ENCODE measurements at regions not wholly inside any gene's neighbourhood (a gene's known extent, or its start where the extent isn't known, plus 50 kb on each side); places are given as distances from the start of the nearest gene placed in this dataset.

- Histone ChIP-seq H3K36me3 (ENCODE audit: control insufficient read depth in 2 of 2, extremely low read depth in 1 of 2, insufficient read depth in 2 of 2, low read length in 2 of 2) (no peaks in the 10 kb centered on the region), H4K20me1 (replicated peaks; ENCODE audit: control insufficient read depth, extremely low read depth, insufficient read depth, low read length) (no peaks in the 10 kb centered on the region), H3K9ac (replicated peaks; ENCODE audit: extremely low read depth, insufficient read depth, low read length) (no peak overlapping the region), H3K4me3 (replicated peaks in 1 of 3; ENCODE audit: insufficient read depth in 1 of 3, low read depth in 1 of 3, low read length in 3 of 3) (no peak overlapping the region), H2AFZ (ENCODE audit: low read depth, low read length) (no peak overlapping the region), H3K4me2 (ENCODE audit: insufficient read depth, low read length) (no peak overlapping the region), H3K27ac (ENCODE audit: insufficient read depth, low read depth, low read length) (no peak overlapping the region), H3K27me3 (ENCODE audit: control insufficient read depth in 2 of 2, insufficient read depth in 2 of 2, low read length in 2 of 2) (peaks cover 0 to 3% of the 10 kb centered on the region in 2 experiments), H3K79me2 (ENCODE audit: control insufficient read depth, insufficient read depth, low read length) (no peaks in the 10 kb centered on the region), H3K9me3 (replicated peaks; ENCODE audit: control insufficient read depth, insufficient read depth, low read length) (no peaks in the 10 kb centered on the region), H3K4me1 (ENCODE audit: control insufficient read depth, extremely low read depth, insufficient read depth, low read length) (no peaks in the 10 kb centered on the region), H3K9me1 (replicated peaks; ENCODE audit: control insufficient read depth, extremely low read depth, insufficient read depth, low read length) (no peaks in the 10 kb centered on the region)
- ChIA-PET CTCF (no interaction called here), POLR2A (no interaction called here)
- FAIRE-seq (no peak), DNase-seq (ENCODE audit: low read depth, low spot score) (no peak)
- intact Hi-C loops (cut with micrococcal nuclease): no loop called here
- dilution Hi-C loops (cut with MboI; ENCODE audit: extremely low pct_ligation_motif_present, low sequenced_read_pairs): no loop called here
- no TSS peak for BruUV-seq (replicated peaks)
- TF ChIP-seq FOS (IDR thresholded peaks at IDR 0.05; ENCODE audit: borderline replicate concordance, insufficient read depth, low read length): no peak
- TF ChIP-seq, protein P1, sequence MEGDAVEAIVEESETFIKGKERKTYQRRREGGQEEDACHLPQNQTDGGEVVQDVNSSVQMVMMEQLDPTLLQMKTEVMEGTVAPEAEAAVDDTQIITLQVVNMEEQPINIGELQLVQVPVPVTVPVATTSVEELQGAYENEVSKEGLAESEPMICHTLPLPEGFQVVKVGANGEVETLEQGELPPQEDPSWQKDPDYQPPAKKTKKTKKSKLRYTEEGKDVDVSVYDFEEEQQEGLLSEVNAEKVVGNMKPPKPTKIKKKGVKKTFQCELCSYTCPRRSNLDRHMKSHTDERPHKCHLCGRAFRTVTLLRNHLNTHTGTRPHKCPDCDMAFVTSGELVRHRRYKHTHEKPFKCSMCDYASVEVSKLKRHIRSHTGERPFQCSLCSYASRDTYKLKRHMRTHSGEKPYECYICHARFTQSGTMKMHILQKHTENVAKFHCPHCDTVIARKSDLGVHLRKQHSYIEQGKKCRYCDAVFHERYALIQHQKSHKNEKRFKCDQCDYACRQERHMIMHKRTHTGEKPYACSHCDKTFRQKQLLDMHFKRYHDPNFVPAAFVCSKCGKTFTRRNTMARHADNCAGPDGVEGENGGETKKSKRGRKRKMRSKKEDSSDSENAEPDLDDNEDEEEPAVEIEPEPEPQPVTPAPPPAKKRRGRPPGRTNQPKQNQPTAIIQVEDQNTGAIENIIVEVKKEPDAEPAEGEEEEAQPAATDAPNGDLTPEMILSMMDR (IDR thresholded peaks at IDR 0.05; ENCODE audit: extremely low read depth in 1 of 2, insufficient read depth in 1 of 2, low read depth in 1 of 2, low read length in 2 of 2): no peak
- no peak for TF ChIP-seq MYC (IDR thresholded peaks at IDR 0.05; ENCODE audit: low read depth, low read length)
- no peak for TF ChIP-seq POLR2A (IDR thresholded peaks at IDR 0.05; ENCODE audit: low read depth, low read length)
- TF ChIP-seq JUN (IDR thresholded peaks at IDR 0.05; ENCODE audit: borderline replicate concordance, insufficient read depth, insufficient read length, low read depth): no peak
- no peak for TF ChIP-seq GATA2 (IDR thresholded peaks at IDR 0.05; ENCODE audit: insufficient read depth, insufficient read length, low read depth, low read length)
- TF ChIP-seq EZH2 (IDR thresholded peaks at IDR 0.05; ENCODE audit: borderline replicate concordance, low read depth, low read length, severe bottlenecking): no peak
These were observed 249.4 kb upstream of the HS6ST1 start for GRCh38 chr2:128568106-128568505.

DNA sequence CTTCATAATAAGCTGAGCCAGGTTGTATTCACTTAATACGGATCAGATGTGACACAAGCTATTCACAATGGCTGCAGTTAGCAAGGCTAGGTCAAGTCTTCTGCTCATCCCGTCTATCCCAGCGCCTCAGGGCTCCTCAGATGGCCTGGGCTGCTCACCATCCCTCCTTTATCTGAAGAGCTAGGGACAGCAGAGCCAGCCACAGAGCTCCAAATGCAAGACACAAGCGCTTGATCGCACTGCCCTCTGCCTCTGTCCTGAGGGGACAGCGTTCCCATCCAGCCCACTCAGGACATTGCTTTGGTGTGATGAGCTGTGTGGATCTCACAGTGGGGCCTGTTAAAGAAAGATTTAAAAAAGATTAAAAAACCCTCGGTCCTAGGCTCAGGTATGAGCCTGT lies 254.4 kb upstream of the HS6ST1 start:
- dilution Hi-C loops (cut with MboI; ENCODE audit: extremely low pct_ligation_motif_present, low sequenced_read_pairs): no loop called here
- FAIRE-seq (no peak), DNase-seq (ENCODE audit: low read depth, low spot score) (no peak)
- no peaks in the 10 kb centered on the region for H3K9me3 ChIP-seq (replicated peaks; ENCODE audit: control insufficient read depth, insufficient read depth, low read length)
- ChIA-PET POLR2A (no interaction called here), CTCF (interaction anchor here (0.8 kb wide), 1 partner anchor 392 kb away, joined by 3 read pairs; no protein-coding TSS in a partner anchor)
- peaks cover 0 to 3% of the 10 kb centered on the region in 2 experiments for H3K27me3 ChIP-seq (ENCODE audit: control insufficient read depth in 2 of 2, insufficient read depth in 2 of 2, low read length in 2 of 2)
- H3K4me1 ChIP-seq (ENCODE audit: control insufficient read depth, extremely low read depth, insufficient read depth, low read length): no peaks in the 10 kb centered on the region
- BruUV-seq (replicated peaks): no TSS peak
- no peaks in the 10 kb centered on the region for H4K20me1 ChIP-seq (replicated peaks; ENCODE audit: control insufficient read depth, extremely low read depth, insufficient read depth, low read length)
- H3K4me2 ChIP-seq (ENCODE audit: insufficient read depth, low read length): no peak overlapping the region
- TF ChIP-seq FOS (IDR thresholded peaks at IDR 0.05; ENCODE audit: borderline replicate concordance, insufficient read depth, low read length) (no peak), JUN (IDR thresholded peaks at IDR 0.05; ENCODE audit: borderline replicate concordance, insufficient read depth, insufficient read length, low read depth) (no peak), EZH2 (IDR thresholded peaks at IDR 0.05; ENCODE audit: borderline replicate concordance, low read depth, low read length, severe bottlenecking) (no peak), POLR2A (IDR thresholded peaks at IDR 0.05; ENCODE audit: low read depth, low read length) (no peak), GATA2 (IDR thresholded peaks at IDR 0.05; ENCODE audit: insufficient read depth, insufficient read length, low read depth, low read length) (no peak), POLR2AphosphoS5 (IDR thresholded peaks at IDR 0.05; ENCODE audit: insufficient read depth, low read depth, low read length) (no peak), MAX (IDR thresholded peaks at IDR 0.05; ENCODE audit: insufficient read depth, insufficient read length) (no peak), MYC (IDR thresholded peaks at IDR 0.05; ENCODE audit: low read depth, low read length) (no peak)
- TF ChIP-seq, protein P1 (IDR thresholded peaks at IDR 0.05; ENCODE audit: extremely low read depth in 1 of 2, insufficient read depth in 1 of 2, low read depth in 1 of 2, low read length in 2 of 2): no peak
- no peaks in the 10 kb centered on the region for H3K36me3 ChIP-seq (ENCODE audit: control insufficient read depth in 2 of 2, extremely low read depth in 1 of 2, insufficient read depth in 2 of 2, low read length in 2 of 2)
- no peak overlapping the region for H3K27ac ChIP-seq (ENCODE audit: insufficient read depth, low read depth, low read length)
- no peak overlapping the region for H3K4me3 ChIP-seq (replicated peaks in 1 of 3; ENCODE audit: insufficient read depth in 1 of 3, low read depth in 1 of 3, low read length in 3 of 3)
- no peak overlapping the region for H2AFZ ChIP-seq (ENCODE audit: low read depth, low read length)
- no peaks in the 10 kb centered on the region for H3K79me2 ChIP-seq (ENCODE audit: control insufficient read depth, insufficient read depth, low read length)
- intact Hi-C loops (cut with micrococcal nuclease): no loop called here
- no peak overlapping the region for H3K9ac ChIP-seq (replicated peaks; ENCODE audit: extremely low read depth, insufficient read depth, low read length)
- H3K9me1 ChIP-seq (replicated peaks; ENCODE audit: control insufficient read depth, extremely low read depth, insufficient read depth, low read length): no peaks in the 10 kb centered on the region
